HCT116 (cell line): ENCODE measurements at regions not wholly inside any gene's neighbourhood (a gene's known extent, or its start where the extent isn't known, plus 50 kb on each side); places are given as distances from the start of the nearest gene placed in this dataset.

ENCODE experiments used
- ATAC-seq: fragments of 200-7000 bp; cut with Tn5 transposase; 2 replicates; pipeline ENCODE4 v1.9.1; 2020; ENCODE audit warnings: mild to moderate bottlenecking, moderate library complexity
- BruUV-seq: library from RNA; stranded (reverse); fragments of 400-500 nt; replicated peaks from 2 replicates; lab custom pipeline; 2021; lab: Mats Ljungman, UMichigan
- CTCF ChIA-PET: fragments of 300-600 bp; sonication (Branson Sonifier 250); formaldehyde crosslinking; loops from one replicate; lab custom pipeline; 2021; ENCODE audit warnings: antibody characterized with exemption; lab: Charles Lee
- POLR2A ChIA-PET: fragments of 300-600, 350-600 bp; sonication (Branson Sonifier 250); formaldehyde crosslinking; loops from one replicate; lab custom pipeline; 2021; ENCODE audit warnings: antibody characterized with exemption; lab: Charles Lee
- RAD21 ChIA-PET, 2 experiments: fragments of 300-600 bp; sonication (Branson Sonifier 250); formaldehyde crosslinking; loops; one replicate each; lab custom pipeline; 2023; ENCODE audit warnings: low total read pairs in 2 of 2; ENCODE audit not compliant: uncharacterized antibody in 2 of 2, unreplicated experiment in 2 of 2, low non-redundant PET in 1 of 2; lab: Charles Lee
- DNase-seq: peaks from one replicate; pipeline ENCODE4 v3.0.0-alpha.2; 2010; ENCODE audit warnings: low read depth, low spot score
- H2AFZ ChIP-seq: fragments of 200-600 bp; shearing (Covaris generic), sonication (generic); 2 replicates; pipeline ENCODE4 v1.6.1; 2017; ENCODE audit warnings: low read depth, mixed run types, mixed read lengths, antibody characterized with exemption, low read length; ENCODE audit not compliant: poor library complexity, severe bottlenecking
- H3K27ac ChIP-seq: 2 replicates; pipeline ENCODE4 v1.5.1; 2012; ENCODE audit warnings: low read depth, low read length
- H3K27me3 ChIP-seq: fragments of 200-600 bp; sonication (generic); 2 replicates; pipeline ENCODE4 v1.6.1; 2016; ENCODE audit warnings: mixed run types, low read length, mixed read lengths; ENCODE audit not compliant: insufficient read depth
- H3K36me3 ChIP-seq, 2 experiments: fragments of 200-500 bp in 1 of 2; fragments of 200-600 bp in 1 of 2; sonication (Bioruptor generic) in 1 of 2; sonication (generic) in 1 of 2; 2 replicates each; pipeline versions ENCODE4 v1.5.1 to v1.6.1; 2014 to 2016; ENCODE audit warnings: low read length in 2 of 2, inconsistent platforms in 1 of 2, mixed read lengths in 1 of 2, mixed run types in 1 of 2; ENCODE audit not compliant: insufficient read depth in 2 of 2, control insufficient read depth in 1 of 2
- H3K4me1 ChIP-seq, 2 experiments: fragments of 200-600 bp in 1 of 2; sonication (generic) in 1 of 2; 2 replicates each; pipeline versions ENCODE4 v1.5.1 to v1.6.1; 2012 to 2017; ENCODE audit warnings: low read length in 2 of 2, inconsistent platforms in 1 of 2, mild to moderate bottlenecking in 1 of 2, mixed read lengths in 1 of 2, mixed run types in 1 of 2, moderate library complexity in 1 of 2; ENCODE audit not compliant: insufficient read depth in 2 of 2, control insufficient read depth in 1 of 2
- H3K4me2 ChIP-seq: fragments of 200-600 bp; sonication (generic); 2 replicates; pipeline ENCODE4 v1.6.1; 2017; ENCODE audit warnings: mixed run types, low read length, mixed read lengths
- H3K4me3 ChIP-seq, 2 experiments: fragments of 200-600 bp in 1 of 2; sonication (generic) in 1 of 2; replicated peaks in 1 of 2; 2 replicates each; pipeline ENCODE4 v1.5.1; 2011 to 2016; ENCODE audit warnings: low read length in 2 of 2, control low read depth in 1 of 2, low read depth in 1 of 2, mild to moderate bottlenecking in 1 of 2, mixed read lengths in 1 of 2, mixed run types in 1 of 2
- H3K79me2 ChIP-seq: fragments of 200-600 bp; sonication (generic); 2 replicates; pipeline ENCODE4 v1.6.1; 2017; ENCODE audit warnings: mild to moderate bottlenecking, mixed run types, low read length, moderate library complexity, mixed read lengths; ENCODE audit not compliant: insufficient read depth
- H3K9ac ChIP-seq: fragments of 200-600 bp; sonication (generic); 2 replicates; pipeline ENCODE4 v1.6.1; 2016; ENCODE audit warnings: low read length, mixed read lengths
- H3K9me2 ChIP-seq: fragments of 200-600 bp; sonication (generic), shearing (Covaris generic); 2 replicates; pipeline ENCODE4 v1.6.1; 2017; ENCODE audit warnings: mixed run types, mild to moderate bottlenecking, moderate library complexity; ENCODE audit not compliant: insufficient read depth
- H3K9me3 ChIP-seq, 2 experiments: fragments of 200-500 bp in 1 of 2; fragments of 200-600 bp in 1 of 2; sonication (Bioruptor generic) in 1 of 2; sonication (generic) in 1 of 2; 2 replicates each; pipeline ENCODE4 v1.6.1; 2014 to 2017; ENCODE audit warnings: low read length in 2 of 2, mixed read lengths in 2 of 2, inconsistent platforms in 1 of 2, low read depth in 1 of 2, mild to moderate bottlenecking in 1 of 2, mixed run types in 1 of 2, moderate library complexity in 1 of 2; ENCODE audit not compliant: control insufficient read depth in 1 of 2, insufficient read depth in 1 of 2
- H4K20me1 ChIP-seq: fragments of 200-600 bp; sonication (generic), shearing (Covaris generic); 2 replicates; pipeline ENCODE4 v1.6.1; 2017; ENCODE audit warnings: mixed run types, mild to moderate bottlenecking, moderate library complexity; ENCODE audit not compliant: insufficient read depth
- CEBPB ChIP-seq: IDR thresholded peaks from 2 replicates; pipeline ENCODE4 v1.6.1; 2012; ENCODE audit warnings: low read depth
- EGR1 ChIP-seq: IDR thresholded peaks from 2 replicates; pipeline ENCODE4 v1.6.1; 2012; ENCODE audit warnings: low read depth
- ELF1 ChIP-seq: IDR thresholded peaks from 2 replicates; pipeline ENCODE4 v1.6.1; 2012; ENCODE audit warnings: low read depth, borderline replicate concordance
- EZH2 ChIP-seq: fragments of 200-600 bp; sonication (generic); IDR thresholded peaks from 2 replicates; pipeline ENCODE4 v1.6.1; 2017; ENCODE audit warnings: antibody characterized with exemption, mixed run types
- JUND ChIP-seq: IDR thresholded peaks from 2 replicates; pipeline ENCODE4 v1.6.1; 2012
- POLR2A ChIP-seq: IDR thresholded peaks from 2 replicates; pipeline ENCODE4 v1.7.0; 2011; ENCODE audit warnings: borderline replicate concordance; ENCODE audit not compliant: insufficient read depth, insufficient read length; ENCODE audit errors: extremely low read depth
- POLR2AphosphoS5 ChIP-seq: IDR thresholded peaks from 2 replicates; pipeline ENCODE4 v1.6.1; 2011; ENCODE audit warnings: mild to moderate bottlenecking, low read depth, low read length, moderate library complexity
- RAD21 ChIP-seq: IDR thresholded peaks from 2 replicates; pipeline ENCODE4 v1.6.1; 2012; ENCODE audit warnings: low read depth, mild to moderate bottlenecking
- REST ChIP-seq: IDR thresholded peaks from 2 replicates; pipeline ENCODE4 v1.6.1; 2012; ENCODE audit warnings: low read depth
- SIN3A ChIP-seq: IDR thresholded peaks from 2 replicates; pipeline ENCODE4 v1.6.1; 2012; ENCODE audit warnings: low read depth
- SRF ChIP-seq: IDR thresholded peaks from 2 replicates; pipeline ENCODE4 v1.6.1; 2012; ENCODE audit warnings: low read depth
- TCF7L2 ChIP-seq: IDR thresholded peaks from 2 replicates; pipeline ENCODE4 v1.7.0; 2011; ENCODE audit warnings: borderline replicate concordance, inconsistent platforms; ENCODE audit not compliant: insufficient read depth, insufficient read length; ENCODE audit errors: extremely low read depth
- YY1 ChIP-seq: IDR thresholded peaks from 2 replicates; pipeline ENCODE4 v1.6.1; 2011; ENCODE audit warnings: low read length, low read depth, moderate library complexity, mild to moderate bottlenecking; ENCODE audit not compliant: insufficient replicate concordance; ENCODE audit errors: extremely low read depth
- ZBTB33 ChIP-seq: IDR thresholded peaks from 2 replicates; pipeline ENCODE4 v1.6.1; 2011; ENCODE audit warnings: mild to moderate bottlenecking, low read length, moderate library complexity; ENCODE audit not compliant: insufficient replicate concordance; ENCODE audit errors: extremely low read depth
- ZFX ChIP-seq: fragments of 450-650 bp; IDR thresholded peaks from 2 replicates; pipeline ENCODE4 v1.6.1; 2017
- ZNF274 ChIP-seq: fragments of 200-500 bp; sonication (Bioruptor generic); IDR thresholded peaks from 2 replicates; pipeline ENCODE4 v1.6.1; 2014; ENCODE audit warnings: mild to moderate bottlenecking, low read depth, low read length, inconsistent platforms
- intact Hi-C: fragments of 100-400 bp; cut with micrococcal nuclease; formaldehyde crosslinking; loops from 2 replicates; pipeline ENCODE4 v1.10.0; 2022
- TF ChIP-seq, protein P1 (sequence below), 3 experiments: fragments of 200-600 bp in 1 of 3; sonication (generic) in 1 of 3; IDR thresholded peaks in 2 of 3; conservative IDR thresholded peaks in 1 of 3; 2 replicates each; pipeline ENCODE4 v1.5.1; 2012 to 2017; ENCODE audit warnings: low read depth in 2 of 3, low read length in 2 of 3, antibody characterized with exemption in 1 of 3, borderline replicate concordance in 1 of 3, control low read depth in 1 of 3, mild to moderate bottlenecking in 1 of 3, mixed read lengths in 1 of 3, mixed run types in 1 of 3, moderate library complexity in 1 of 3; ENCODE audit not compliant: insufficient read depth in 1 of 3
- TF ChIP-seq, protein P2 (sequence below): IDR thresholded peaks from 2 replicates; pipeline ENCODE4 v1.6.1; 2012
- TF ChIP-seq, protein P3 (sequence below): IDR thresholded peaks from 2 replicates; pipeline ENCODE4 v1.6.1; 2012

GRCh38 chr6:150733726-150734125 is 131.8 kb upstream of the MTHFD1L start:
- H3K27me3 ChIP-seq: no peaks in the 10 kb centered on the region
- H3K9me2 ChIP-seq: no peaks in the 10 kb centered on the region
- ATAC-seq (no peak), DNase-seq (no peak)
- no peaks in the 10 kb centered on the region for H3K36me3 ChIP-seq
- H3K9me3 ChIP-seq: no peaks in the 10 kb centered on the region
- H3K9ac ChIP-seq: no peak overlapping the region
- intact Hi-C loops: no loop called here
- TF ChIP-seq REST: no peak
- TF ChIP-seq EGR1: no peak
- TF ChIP-seq, protein P1, sequence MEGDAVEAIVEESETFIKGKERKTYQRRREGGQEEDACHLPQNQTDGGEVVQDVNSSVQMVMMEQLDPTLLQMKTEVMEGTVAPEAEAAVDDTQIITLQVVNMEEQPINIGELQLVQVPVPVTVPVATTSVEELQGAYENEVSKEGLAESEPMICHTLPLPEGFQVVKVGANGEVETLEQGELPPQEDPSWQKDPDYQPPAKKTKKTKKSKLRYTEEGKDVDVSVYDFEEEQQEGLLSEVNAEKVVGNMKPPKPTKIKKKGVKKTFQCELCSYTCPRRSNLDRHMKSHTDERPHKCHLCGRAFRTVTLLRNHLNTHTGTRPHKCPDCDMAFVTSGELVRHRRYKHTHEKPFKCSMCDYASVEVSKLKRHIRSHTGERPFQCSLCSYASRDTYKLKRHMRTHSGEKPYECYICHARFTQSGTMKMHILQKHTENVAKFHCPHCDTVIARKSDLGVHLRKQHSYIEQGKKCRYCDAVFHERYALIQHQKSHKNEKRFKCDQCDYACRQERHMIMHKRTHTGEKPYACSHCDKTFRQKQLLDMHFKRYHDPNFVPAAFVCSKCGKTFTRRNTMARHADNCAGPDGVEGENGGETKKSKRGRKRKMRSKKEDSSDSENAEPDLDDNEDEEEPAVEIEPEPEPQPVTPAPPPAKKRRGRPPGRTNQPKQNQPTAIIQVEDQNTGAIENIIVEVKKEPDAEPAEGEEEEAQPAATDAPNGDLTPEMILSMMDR (IDR thresholded peaks at IDR 0.05 in 2 of 3, conservative IDR thresholded peaks at IDR 0.05 in 1 of 3; ENCODE audit: borderline replicate concordance in 1 of 3, insufficient read depth in 1 of 3, low read depth in 2 of 3, low read length in 2 of 3): no peak
- no peak for TF ChIP-seq POLR2A
- TF ChIP-seq EZH2: no peak
- TF ChIP-seq RAD21: no peak
- no peak for TF ChIP-seq YY1
- TF ChIP-seq ZFX: no peak
- no peak for TF ChIP-seq SIN3A
- TF ChIP-seq, protein P2, sequence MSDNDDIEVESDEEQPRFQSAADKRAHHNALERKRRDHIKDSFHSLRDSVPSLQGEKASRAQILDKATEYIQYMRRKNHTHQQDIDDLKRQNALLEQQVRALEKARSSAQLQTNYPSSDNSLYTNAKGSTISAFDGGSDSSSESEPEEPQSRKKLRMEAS: no peak
- no peak for TF ChIP-seq ELF1
- no peak for TF ChIP-seq TCF7L2
- no peak for TF ChIP-seq ZBTB33
- no peak for TF ChIP-seq CEBPB
- no peak for TF ChIP-seq JUND
- TF ChIP-seq, protein P3, sequence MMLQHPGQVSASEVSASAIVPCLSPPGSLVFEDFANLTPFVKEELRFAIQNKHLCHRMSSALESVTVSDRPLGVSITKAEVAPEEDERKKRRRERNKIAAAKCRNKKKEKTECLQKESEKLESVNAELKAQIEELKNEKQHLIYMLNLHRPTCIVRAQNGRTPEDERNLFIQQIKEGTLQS: no peak
- TF ChIP-seq SRF: no peak
- TF ChIP-seq ZNF274: no peak
- TF ChIP-seq POLR2AphosphoS5: no peak
- no TSS peak for BruUV-seq
- H3K4me1 ChIP-seq: peaks cover 0 to 6% of the 10 kb centered on the region in 2 experiments; a peak in 1 of 4 replicates
- no peaks in the 10 kb centered on the region for H4K20me1 ChIP-seq
- no peak overlapping the region for H3K4me3 ChIP-seq
- RAD21 ChIA-PET: no interaction called here
- POLR2A ChIA-PET: no interaction called here
- no peak overlapping the region for H3K27ac ChIP-seq
- CTCF ChIA-PET: interaction anchor here (1.0 kb wide), 1 partner anchor 8 kb away, joined by 3 read pairs; no protein-coding TSS in a partner anchor
- no peak overlapping the region for H3K4me2 ChIP-seq
- H3K79me2 ChIP-seq: no peaks in the 10 kb centered on the region
- H2AFZ ChIP-seq: no peak overlapping the region
